ENCODE measurements at regions not wholly inside any gene's neighbourhood (a gene's known extent, or its start where the extent isn't known, plus 50 kb on each side); places are given as distances from the start of the nearest gene placed in this dataset.

DNA sequence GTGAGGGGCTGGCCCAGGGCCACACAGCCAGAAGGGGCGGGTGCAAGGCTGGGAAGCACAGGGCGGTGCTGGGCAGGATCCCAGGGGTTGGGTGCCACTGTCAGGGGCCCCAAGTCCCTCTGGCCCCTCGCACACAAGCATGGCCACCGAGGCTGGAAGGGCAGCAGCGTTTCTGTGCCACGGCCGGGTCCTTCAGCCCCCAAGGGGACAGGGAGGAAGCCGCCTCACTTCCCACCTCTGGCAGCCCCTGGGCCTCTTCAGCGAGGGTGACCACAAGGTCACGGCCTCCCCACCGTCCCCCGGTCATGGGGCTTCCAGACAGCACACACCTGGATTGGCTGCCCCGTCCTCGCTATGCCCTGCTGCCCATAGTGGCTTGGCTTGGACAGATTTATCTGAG, 77.1 kb upstream of the TTC34 start:
- ATAC-seq (no peak), DNase-seq (no peak)
- no peaks in the 10 kb centered on the region for H3K9me3 Mint-ChIP-seq
- no peaks in the 10 kb centered on the region for H3K27me3 Mint-ChIP-seq
- TF ChIP-seq, protein P1, sequence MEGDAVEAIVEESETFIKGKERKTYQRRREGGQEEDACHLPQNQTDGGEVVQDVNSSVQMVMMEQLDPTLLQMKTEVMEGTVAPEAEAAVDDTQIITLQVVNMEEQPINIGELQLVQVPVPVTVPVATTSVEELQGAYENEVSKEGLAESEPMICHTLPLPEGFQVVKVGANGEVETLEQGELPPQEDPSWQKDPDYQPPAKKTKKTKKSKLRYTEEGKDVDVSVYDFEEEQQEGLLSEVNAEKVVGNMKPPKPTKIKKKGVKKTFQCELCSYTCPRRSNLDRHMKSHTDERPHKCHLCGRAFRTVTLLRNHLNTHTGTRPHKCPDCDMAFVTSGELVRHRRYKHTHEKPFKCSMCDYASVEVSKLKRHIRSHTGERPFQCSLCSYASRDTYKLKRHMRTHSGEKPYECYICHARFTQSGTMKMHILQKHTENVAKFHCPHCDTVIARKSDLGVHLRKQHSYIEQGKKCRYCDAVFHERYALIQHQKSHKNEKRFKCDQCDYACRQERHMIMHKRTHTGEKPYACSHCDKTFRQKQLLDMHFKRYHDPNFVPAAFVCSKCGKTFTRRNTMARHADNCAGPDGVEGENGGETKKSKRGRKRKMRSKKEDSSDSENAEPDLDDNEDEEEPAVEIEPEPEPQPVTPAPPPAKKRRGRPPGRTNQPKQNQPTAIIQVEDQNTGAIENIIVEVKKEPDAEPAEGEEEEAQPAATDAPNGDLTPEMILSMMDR (IDR thresholded peaks at IDR 0.05) = no peak
- ChIA-PET POLR2A (no interaction called here), CTCF (no interaction called here)
- H3K36me3 Mint-ChIP-seq (ENCODE audit: low read depth) = no peaks in the 10 kb centered on the region
- H3K4me1 Mint-ChIP-seq (ENCODE audit: low read depth) = no peaks in the 10 kb centered on the region
- intact Hi-C loops (cut with micrococcal nuclease) = no loop called here
- no peak overlapping the region for H3K4me3 Mint-ChIP-seq
- H3K27ac Mint-ChIP-seq = no peak overlapping the region

DNA sequence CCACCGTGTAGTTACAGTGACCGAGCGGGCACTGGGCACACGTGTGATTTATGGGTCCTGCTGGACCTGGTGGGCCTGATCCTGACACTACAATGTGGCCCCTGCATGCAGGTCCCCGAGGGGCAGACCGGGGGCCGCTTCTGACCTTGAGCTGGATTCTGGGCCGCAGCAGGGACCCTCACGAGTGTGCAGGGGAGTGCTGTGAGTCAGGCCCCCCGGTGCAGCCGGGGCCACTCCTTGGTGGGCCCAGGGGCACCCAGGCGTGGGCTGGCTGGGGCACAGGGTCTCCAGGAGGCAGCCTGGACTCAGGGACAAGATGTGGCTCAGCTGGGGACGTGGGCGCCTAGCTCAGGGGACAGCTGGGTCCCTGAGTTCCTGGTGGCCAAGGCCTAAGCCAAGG, 77.5 kb upstream of the TTC34 start:
- H3K9me3 Mint-ChIP-seq = no peaks in the 10 kb centered on the region
- CTCF ChIA-PET = no interaction called here

DNA sequence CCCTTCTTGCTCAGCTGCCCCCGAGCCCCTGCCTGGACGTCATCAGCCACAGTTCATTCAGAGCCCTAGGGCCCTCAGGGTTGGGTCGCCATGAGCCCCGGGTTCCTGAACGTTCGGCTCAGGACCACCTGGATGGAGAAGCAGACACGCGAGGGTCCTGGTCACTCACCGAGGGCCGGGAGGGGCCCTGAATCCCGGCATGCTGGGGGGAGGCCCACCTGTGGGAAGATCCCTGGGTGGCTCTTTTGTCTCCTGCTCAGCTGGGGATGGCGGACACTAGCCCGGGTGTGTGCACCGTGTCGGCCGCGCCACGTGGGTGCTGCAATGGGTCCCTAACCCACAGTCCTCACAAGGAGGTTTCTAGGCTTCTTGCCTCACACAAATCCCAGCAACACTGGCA, 78.1 kb upstream of the TTC34 start:
- intact Hi-C loops (cut with micrococcal nuclease) = no loop called here
- ChIA-PET POLR2A (no interaction called here), CTCF (no interaction called here)
- DNase-seq (no peak), ATAC-seq (no peak)
- Mint-ChIP-seq H3K36me3 (ENCODE audit: low read depth) (no peaks in the 10 kb centered on the region), H3K27ac (no peak overlapping the region), H3K4me3 (no peak overlapping the region), H3K4me1 (ENCODE audit: low read depth) (no peaks in the 10 kb centered on the region), H3K27me3 (no peaks in the 10 kb centered on the region), H3K9me3 (no peaks in the 10 kb centered on the region)
- TF ChIP-seq, protein P1 (IDR thresholded peaks at IDR 0.05) = no peak

More for the DNA sequence above, 77.5 kb upstream of the TTC34 start:
- TF ChIP-seq, protein P1 (IDR thresholded peaks at IDR 0.05) = no peak
- no peaks in the 10 kb centered on the region for H3K27me3 Mint-ChIP-seq
- no peak overlapping the region for H3K27ac Mint-ChIP-seq
- no peak overlapping the region for H3K4me3 Mint-ChIP-seq
- intact Hi-C loops (cut with micrococcal nuclease) = no loop called here
- no peak for ATAC-seq
- H3K4me1 Mint-ChIP-seq (ENCODE audit: low read depth) = no peaks in the 10 kb centered on the region
- DNase-seq = no peak
- H3K36me3 Mint-ChIP-seq (ENCODE audit: low read depth) = no peaks in the 10 kb centered on the region
- POLR2A ChIA-PET = no interaction called here

- intact Hi-C loops (cut with micrococcal nuclease) = no loop called here
- Mint-ChIP-seq H3K27ac (no peak overlapping the region), H3K36me3 (ENCODE audit: low read depth) (no peaks in the 10 kb centered on the region), H3K27me3 (no peaks in the 10 kb centered on the region), H3K9me3 (no peaks in the 10 kb centered on the region), H3K4me1 (ENCODE audit: low read depth) (no peaks in the 10 kb centered on the region), H3K4me3 (no peak overlapping the region)
- no peak for ATAC-seq
- no peak for DNase-seq
- POLR2A ChIA-PET = no interaction called here
- TF ChIP-seq, protein P1 (IDR thresholded peaks at IDR 0.05) = no peak
- CTCF ChIA-PET = no interaction called here
Measured at GRCh38 chr1:2880086-2880485, 78.6 kb upstream of the TTC34 start.

DNA sequence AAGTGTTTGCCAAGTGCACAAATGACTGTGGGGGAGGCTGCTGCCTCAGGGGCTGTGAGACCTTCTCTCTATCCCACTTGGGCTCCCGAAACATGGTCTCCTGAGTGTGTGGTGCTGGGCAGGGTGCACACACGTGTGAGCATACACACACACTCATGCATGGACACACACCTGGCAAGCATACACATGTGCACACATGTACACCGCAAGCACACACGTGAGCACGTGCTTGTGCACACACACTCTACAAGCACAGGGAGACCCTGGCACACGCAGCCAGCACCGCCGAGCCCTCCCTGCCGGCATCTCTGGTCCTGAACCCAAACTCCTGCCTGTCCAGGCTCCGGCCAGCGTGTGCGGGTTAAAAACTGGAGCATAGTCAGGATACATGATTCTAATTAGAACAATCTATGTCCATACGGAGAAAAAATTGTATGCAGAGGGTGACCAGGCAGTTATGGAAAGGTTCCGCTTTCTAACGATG, 79.4 kb upstream of the TTC34 start:
- Mint-ChIP-seq H3K27ac (no peak overlapping the region), H3K4me1 (ENCODE audit: low read depth) (no peaks in the 10 kb centered on the region), H3K4me3 (no peak overlapping the region), H3K9me3 (no peaks in the 10 kb centered on the region), H3K27me3 (no peaks in the 10 kb centered on the region), H3K36me3 (ENCODE audit: low read depth) (no peaks in the 10 kb centered on the region)
- ChIA-PET POLR2A (no interaction called here), CTCF (no interaction called here)
- no peak for ATAC-seq
- TF ChIP-seq, protein P1 (IDR thresholded peaks at IDR 0.05) = no peak
- intact Hi-C loops (cut with micrococcal nuclease) = no loop called here
- no peak for DNase-seq
